T follicular helper cell (primary cell): ENCODE measurements at regions not wholly inside any gene's neighbourhood (a gene's known extent, or its start where the extent isn't known, plus 50 kb on each side); places are given as distances from the start of the nearest gene placed in this dataset.

Source experiments
- DNase-seq: peaks from one replicate; pipeline ENCODE4 v3.0.0-alpha.2; 2020; ENCODE audit warnings: low read depth

DNA sequence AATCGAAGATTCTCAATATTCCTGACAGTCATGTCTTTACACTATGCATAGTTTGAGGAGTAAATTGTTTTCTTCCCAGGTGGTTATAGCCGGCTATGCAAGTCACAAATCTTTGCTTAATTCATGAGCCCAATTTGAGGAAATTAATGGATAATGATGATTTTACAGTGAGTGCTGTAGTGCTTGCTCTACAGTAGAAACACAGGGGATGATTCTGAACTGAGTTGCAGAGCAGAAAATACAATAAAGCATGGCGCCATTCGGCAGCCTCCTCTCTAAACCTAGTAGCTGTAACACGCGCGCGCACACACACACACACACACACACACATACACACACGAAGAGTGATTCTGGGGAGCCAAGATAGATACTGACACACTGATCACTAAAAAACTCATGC, 181.7 kb upstream of the DPH6 start:
- no peak for DNase-seq

- no peak for DNase-seq
These were observed 182.4 kb upstream of the DPH6 start for GRCh38 chr15:35728219-35728940.

GRCh38 chr15:35736150-35736549, 190.2 kb upstream of the DPH6 start:
- no peak for DNase-seq

GRCh38 chr15:35737441-35737840, 191.5 kb upstream of the DPH6 start:
- DNase-seq: no peak

GRCh38 chr15:35738370-35738769, 192.4 kb upstream of the DPH6 start:
- no peak for DNase-seq

- DNase-seq: no peak
These were observed 194.8 kb upstream of the DPH6 start for GRCh38 chr15:35740761-35741160.

- no peak for DNase-seq
These were observed 195.4 kb upstream of the DPH6 start for GRCh38 chr15:35741395-35741794.

- no peak for DNase-seq
These were observed 195.9 kb upstream of the DPH6 start for GRCh38 chr15:35741881-35742280.

DNA sequence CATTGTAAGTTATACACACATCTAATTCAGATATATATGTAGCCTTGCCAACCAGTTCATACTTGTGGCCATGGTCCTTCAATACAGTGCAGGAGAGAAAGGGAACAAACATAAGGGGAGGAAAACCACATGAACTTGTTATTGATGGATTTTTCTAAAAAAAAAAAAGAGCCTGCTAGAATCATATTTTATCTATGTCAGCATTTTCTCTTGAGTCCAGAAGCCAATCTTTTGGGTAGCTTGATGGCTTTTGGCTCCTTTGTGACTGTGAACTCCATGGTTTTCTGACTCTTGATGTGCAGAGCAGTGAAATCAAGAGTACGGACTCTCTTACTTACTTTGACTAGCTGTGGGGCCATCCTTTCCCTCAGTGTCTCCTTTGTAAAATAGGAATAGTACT, 197.4 kb upstream of the DPH6 start:
- no peak for DNase-seq

- no peak for DNase-seq
These were observed 200.2 kb upstream of the DPH6 start for GRCh38 chr15:35746121-35746520.

DNA sequence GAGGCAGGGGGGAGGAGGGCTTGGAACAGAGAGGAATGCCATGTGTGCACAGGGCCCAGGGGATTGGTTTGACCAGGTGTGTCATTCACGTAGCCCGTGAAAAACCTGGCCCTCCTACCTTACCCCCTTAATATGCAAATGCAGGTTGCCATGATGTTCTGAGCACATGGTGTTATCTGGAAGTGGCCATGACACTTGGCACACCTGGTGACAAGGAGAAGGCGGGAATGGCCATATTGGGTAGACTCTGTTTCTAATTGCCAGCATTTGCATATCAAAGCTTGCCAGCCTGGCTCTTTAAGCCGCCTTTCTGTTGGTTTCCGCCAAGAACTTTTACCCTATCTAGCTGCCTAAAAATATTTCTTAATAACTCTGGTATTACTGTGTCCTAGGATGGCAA, 202.1 kb upstream of the DPH6 start:
- DNase-seq: no peak

GRCh38 chr15:35750051-35750450, 204.1 kb upstream of the DPH6 start:
- DNase-seq: no peak

- DNase-seq: peak; percentile 2
These were observed 205.6 kb upstream of the DPH6 start for GRCh38 chr15:35751413-35752133.

DNA sequence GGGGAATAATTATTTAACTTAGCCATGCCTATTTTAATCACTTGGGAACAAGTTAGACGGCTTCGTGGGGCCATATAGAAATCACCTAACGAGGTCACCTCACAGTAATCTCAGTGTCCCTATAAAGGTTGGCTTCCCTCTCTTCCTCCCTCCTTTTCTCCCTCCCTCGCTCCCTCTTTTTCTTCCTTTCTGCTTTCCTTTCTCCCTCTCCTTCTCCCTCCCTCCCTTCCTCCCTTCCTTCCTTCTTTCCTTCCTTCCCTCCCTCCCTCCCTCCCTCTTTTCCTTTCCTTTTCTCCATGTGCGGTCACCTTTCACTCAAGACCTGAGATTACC, 206.1 kb upstream of the DPH6 start:
- no peak for DNase-seq

DNA sequence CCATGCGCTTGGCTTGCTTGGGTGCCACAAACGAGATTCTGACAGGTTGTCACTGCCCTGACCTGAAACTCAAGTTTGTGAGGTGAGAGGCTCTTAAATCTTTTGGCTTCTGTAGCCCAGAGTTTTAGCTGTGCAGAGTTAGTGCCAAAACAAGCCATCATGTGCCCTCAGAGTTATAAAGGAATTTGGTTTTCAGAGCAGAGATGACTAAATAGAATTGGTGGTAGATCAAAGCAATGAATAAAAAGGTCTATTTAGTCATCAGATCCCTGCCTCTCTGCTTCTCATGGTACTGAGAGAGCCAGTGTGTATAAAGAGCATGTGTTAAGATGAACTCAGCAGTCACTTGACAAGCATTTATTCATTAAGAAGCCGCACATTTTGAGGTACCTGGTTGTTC, 207.5 kb upstream of the DPH6 start:
- no peak for DNase-seq

GRCh38 chr15:35755237-35755802, 209.4 kb upstream of the DPH6 start:
- DNase-seq: no peak

DNA sequence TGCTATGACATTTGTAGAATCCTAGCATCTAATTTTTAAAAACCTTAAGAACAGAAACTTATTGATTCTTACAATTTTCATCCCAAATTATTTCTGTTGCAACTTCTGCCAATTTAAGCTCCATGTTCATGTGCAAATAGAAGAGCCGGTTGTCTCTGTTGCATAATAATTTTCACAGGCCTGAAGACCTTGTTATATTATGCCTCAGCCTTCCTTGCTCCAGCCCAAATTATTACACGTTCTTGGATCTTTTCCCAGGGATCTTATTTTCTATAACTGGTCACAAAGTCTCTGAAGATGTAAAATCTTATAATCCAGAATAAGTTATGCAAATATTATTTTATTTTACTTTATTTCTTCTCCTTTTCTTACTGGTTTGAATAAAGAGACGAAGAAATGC, 210.7 kb upstream of the DPH6 start:
- no peak for DNase-seq

- DNase-seq: no peak
These were observed 211.4 kb upstream of the DPH6 start for GRCh38 chr15:35757361-35757760.

DNA sequence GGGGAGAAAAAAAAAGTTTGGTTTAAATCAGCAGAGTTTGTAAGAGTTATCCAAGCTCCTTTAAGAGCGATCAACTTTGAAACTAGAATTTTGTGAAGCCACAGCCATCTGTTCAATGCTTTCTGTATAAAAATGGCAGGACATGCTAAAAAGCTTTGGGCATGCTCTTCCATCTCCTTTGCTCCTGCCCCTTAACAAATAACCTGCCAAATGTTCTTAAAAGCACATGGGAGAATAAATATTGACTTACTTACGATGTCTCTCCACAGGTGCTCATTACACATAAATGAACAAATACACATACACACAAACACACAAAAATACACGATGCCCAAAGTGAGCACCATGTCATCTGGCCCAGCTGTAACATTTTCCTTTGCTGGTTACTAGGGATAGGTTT, 211.8 kb upstream of the DPH6 start:
- no peak for DNase-seq

- DNase-seq: no peak
These were observed 218.9 kb upstream of the DPH6 start for GRCh38 chr15:35764661-35765519.

DNA sequence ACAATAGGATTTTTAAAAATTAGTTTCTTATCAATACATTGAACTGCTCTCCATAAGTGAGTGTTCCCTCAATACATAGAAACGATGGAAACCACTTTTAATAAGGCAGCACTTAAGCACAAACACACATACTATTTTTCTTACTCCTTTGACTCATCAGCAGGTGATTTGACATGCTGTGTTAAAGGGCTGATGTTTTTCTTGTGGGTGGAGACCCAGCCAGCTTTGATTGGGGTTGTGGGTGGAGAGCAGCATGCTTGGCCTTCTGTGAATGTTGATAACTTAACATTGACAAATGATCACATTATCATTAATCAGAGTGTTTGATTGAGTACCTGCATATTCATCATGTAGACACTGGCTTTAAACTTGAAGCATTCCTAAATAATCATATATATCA, 223.0 kb upstream of the DPH6 start:
- DNase-seq: no peak

DNA sequence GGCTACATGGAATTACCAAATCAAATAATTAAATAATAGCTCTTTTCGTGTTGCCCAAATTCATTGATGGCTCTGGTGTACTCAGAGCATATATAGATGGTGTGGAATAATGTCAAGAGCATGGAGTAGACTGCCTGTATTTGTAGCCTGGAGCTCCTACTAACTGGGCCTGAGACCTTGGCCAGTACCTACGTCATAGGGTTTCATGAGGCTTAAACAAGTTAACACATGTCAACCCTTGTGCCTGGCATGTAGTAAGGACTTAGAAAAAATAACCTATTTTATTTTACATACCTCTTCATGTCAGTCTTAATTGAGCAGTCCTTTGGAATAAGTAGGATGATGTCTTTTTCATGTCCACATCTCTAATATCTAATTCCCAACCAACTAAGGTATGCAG, 223.7 kb upstream of the DPH6 start:
- DNase-seq: no peak
